ENCODE measurements at regions not wholly inside any gene's neighbourhood (a gene's known extent, or its start where the extent isn't known, plus 50 kb on each side); places are given as distances from the start of the nearest gene placed in this dataset.

DNA sequence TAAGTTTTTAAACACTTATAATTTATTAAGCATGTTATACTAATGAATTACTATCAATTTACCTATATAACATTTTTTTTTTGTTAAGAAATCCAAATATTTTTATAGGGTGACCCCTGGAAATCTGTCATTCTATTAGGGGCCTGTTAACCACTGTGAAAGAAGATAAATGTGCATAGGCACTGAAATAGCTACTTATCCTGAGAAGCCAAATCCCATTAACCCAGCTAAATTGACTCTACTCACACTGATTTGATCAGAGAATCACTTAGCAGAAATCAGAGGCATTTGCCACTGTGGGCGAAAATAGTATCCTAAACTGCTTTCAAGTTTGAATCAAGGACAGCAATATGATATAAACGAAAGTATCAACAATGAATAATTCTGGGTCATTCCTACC lies 90.0 kb upstream of the GULP1 start:
- TF ChIP-seq, protein P1, sequence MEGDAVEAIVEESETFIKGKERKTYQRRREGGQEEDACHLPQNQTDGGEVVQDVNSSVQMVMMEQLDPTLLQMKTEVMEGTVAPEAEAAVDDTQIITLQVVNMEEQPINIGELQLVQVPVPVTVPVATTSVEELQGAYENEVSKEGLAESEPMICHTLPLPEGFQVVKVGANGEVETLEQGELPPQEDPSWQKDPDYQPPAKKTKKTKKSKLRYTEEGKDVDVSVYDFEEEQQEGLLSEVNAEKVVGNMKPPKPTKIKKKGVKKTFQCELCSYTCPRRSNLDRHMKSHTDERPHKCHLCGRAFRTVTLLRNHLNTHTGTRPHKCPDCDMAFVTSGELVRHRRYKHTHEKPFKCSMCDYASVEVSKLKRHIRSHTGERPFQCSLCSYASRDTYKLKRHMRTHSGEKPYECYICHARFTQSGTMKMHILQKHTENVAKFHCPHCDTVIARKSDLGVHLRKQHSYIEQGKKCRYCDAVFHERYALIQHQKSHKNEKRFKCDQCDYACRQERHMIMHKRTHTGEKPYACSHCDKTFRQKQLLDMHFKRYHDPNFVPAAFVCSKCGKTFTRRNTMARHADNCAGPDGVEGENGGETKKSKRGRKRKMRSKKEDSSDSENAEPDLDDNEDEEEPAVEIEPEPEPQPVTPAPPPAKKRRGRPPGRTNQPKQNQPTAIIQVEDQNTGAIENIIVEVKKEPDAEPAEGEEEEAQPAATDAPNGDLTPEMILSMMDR (IDR thresholded peaks at IDR 0.05) = no peak

DNA sequence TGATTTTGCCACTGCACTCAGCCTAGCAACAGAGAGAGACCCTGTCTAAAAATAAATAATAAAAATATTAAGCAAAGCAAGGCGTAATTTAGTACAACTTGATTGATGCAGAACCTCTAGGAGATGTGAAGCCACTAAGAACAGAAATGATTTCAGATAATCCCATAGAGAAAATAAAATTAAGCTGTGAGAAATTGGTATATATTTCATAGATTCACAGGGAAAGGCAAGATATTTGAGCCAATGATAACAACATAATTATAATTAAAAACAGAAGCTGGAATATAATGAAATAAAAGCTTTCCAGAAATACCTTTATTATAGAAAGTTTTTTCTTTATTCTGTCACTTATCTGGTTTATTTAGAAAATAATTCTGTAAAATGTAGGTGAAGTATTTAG lies 88.9 kb upstream of the GULP1 start:
- TF ChIP-seq, protein P1 (IDR thresholded peaks at IDR 0.05) = no peak

DNA sequence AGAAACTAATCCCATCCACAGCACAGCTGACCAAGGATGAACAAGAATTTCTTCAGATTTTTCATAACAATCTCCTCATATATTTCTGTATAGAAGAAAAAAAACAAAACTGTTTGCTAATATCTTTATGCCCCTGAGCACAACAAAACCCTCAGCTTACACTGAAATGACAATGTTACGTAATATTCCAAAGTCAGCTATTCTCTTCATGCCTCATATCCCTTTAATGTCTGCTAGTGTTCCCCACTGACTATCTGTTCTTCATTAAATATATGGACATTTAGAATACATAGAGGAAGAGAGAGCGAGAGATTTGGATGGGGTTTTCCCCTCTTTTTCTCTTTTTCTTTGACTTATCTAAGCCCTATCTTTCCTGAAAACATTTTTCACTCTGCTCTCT lies 87.9 kb upstream of the GULP1 start:
- TF ChIP-seq, protein P1 (IDR thresholded peaks at IDR 0.05) = no peak

GRCh38 chr2:188204824-188205223 lies 86.8 kb upstream of the GULP1 start:
- TF ChIP-seq, protein P1 (IDR thresholded peaks at IDR 0.05) = no peak

GRCh38 chr2:188207554-188207953 lies 84.1 kb upstream of the GULP1 start:
- TF ChIP-seq, protein P1 (IDR thresholded peaks at IDR 0.05) = no peak

DNA sequence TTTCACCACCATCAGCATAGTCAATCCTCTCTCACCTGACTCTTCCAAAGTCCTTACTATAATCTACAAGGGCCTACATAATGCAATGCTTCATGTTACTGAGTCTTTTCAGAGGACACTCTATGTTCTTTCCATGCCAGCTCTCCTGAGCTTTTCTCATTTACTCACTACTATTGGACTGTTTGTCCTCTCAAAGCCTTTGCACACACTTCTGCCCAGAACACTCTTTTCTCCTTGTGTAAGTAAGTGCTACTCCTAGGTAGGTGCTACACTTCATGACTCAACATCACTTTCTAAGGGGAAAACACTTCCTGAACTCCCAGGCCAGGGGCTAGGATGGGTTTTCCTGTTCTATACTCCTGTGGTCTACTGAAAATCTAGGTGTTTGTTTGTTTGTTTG lies 82.5 kb upstream of the GULP1 start:
- TF ChIP-seq, protein P1 (IDR thresholded peaks at IDR 0.05) = no peak

- TF ChIP-seq, protein P1 (IDR thresholded peaks at IDR 0.05) = no peak
Measured at GRCh38 chr2:188217264-188217663, 74.4 kb upstream of the GULP1 start.

GRCh38 chr2:188219541-188219940 lies 72.1 kb upstream of the GULP1 start:
- TF ChIP-seq, protein P1 (IDR thresholded peaks at IDR 0.05) = no peak
